Neuronal stem cell (in vitro differentiated cells): ENCODE measurements at regions not wholly inside any gene's neighbourhood (a gene's known extent, or its start where the extent isn't known, plus 50 kb on each side); places are given as distances from the start of the nearest gene placed in this dataset.
"Not testable (repeated sequence)": the region's sequence is repeated elsewhere in the genome, so short reads cannot be mapped to it uniquely, and the experiment has no call there.

ENCODE experiments used
- DNase-seq: peaks from one replicate; pipeline ENCODE4 v3.0.0-alpha.2; 2013; ENCODE audit warnings: low spot score
- H2AFZ ChIP-seq: one replicate; pipeline ENCODE4 v1.6.1; 2013; ENCODE audit warnings: mild to moderate bottlenecking, low read length, inconsistent platforms
- H2AK5ac ChIP-seq: 2 replicates; pipeline ENCODE4 v1.6.1; 2013; ENCODE audit warnings: low read depth, mild to moderate bottlenecking, inconsistent platforms, low read length, moderate library complexity, mixed read lengths
- H2BK120ac ChIP-seq: 2 replicates; pipeline ENCODE4 v1.6.1; 2013; ENCODE audit warnings: low read depth, mild to moderate bottlenecking, inconsistent platforms, low read length, moderate library complexity, mixed read lengths
- H2BK12ac ChIP-seq: one replicate; pipeline ENCODE4 v1.6.1; 2013; ENCODE audit warnings: low read length, inconsistent platforms
- H2BK15ac ChIP-seq: 2 replicates; pipeline ENCODE4 v1.6.1; 2013; ENCODE audit warnings: mild to moderate bottlenecking, low read length, inconsistent platforms, mixed read lengths
- H2BK5ac ChIP-seq: one replicate; pipeline ENCODE4 v1.6.1; 2013; ENCODE audit warnings: inconsistent platforms, mild to moderate bottlenecking, low read length, moderate library complexity
- H3K14ac ChIP-seq: one replicate; pipeline ENCODE4 v1.6.1; 2013; ENCODE audit warnings: low read length, inconsistent platforms
- H3K18ac ChIP-seq: 2 replicates; pipeline ENCODE4 v1.6.1; 2013; ENCODE audit warnings: low read length, inconsistent platforms
- H3K23ac ChIP-seq: 2 replicates; pipeline ENCODE4 v1.6.1; 2013; ENCODE audit warnings: low read depth, mild to moderate bottlenecking, mixed read lengths, low read length, inconsistent platforms; ENCODE audit not compliant: poor library complexity
- H3K27ac ChIP-seq: replicated peaks from 3 replicates; pipeline ENCODE4 v1.5.1; 2013; ENCODE audit warnings: low read length, inconsistent platforms
- H3K27me3 ChIP-seq, 3 experiments: 2 replicates each; pipeline ENCODE4 v1.6.1; 2013; ENCODE audit warnings: low read length in 3 of 3, mild to moderate bottlenecking in 2 of 3, inconsistent platforms in 1 of 3, low read depth in 1 of 3, mixed read lengths in 1 of 3, moderate library complexity in 1 of 3; ENCODE audit not compliant: control insufficient read depth in 3 of 3, insufficient read depth in 3 of 3
- H3K36me3 ChIP-seq, 2 donors: replicated peaks in 1 of 2; 2 replicates each; pipeline ENCODE4 v1.6.1; 2013; ENCODE audit warnings: low read length in 2 of 2; ENCODE audit not compliant: control insufficient read depth in 2 of 2, insufficient read depth in 2 of 2
- H3K4ac ChIP-seq: 2 replicates; pipeline ENCODE4 v1.6.1; 2013; ENCODE audit warnings: inconsistent platforms, mild to moderate bottlenecking, low read length, moderate library complexity
- H3K4me1 ChIP-seq, 2 donors: 1 replicate in 1 of 2; 2 replicates in 1 of 2; pipeline ENCODE4 v1.6.1; 2013; ENCODE audit warnings: low read length in 2 of 2, low read depth in 1 of 2; ENCODE audit not compliant: control insufficient read depth in 2 of 2, insufficient read depth in 1 of 2
- H3K4me2 ChIP-seq: one replicate; pipeline ENCODE4 v1.6.1; 2013; ENCODE audit warnings: mild to moderate bottlenecking, low read length, inconsistent platforms; ENCODE audit not compliant: insufficient read depth, poor library complexity, severe bottlenecking
- H3K4me3 ChIP-seq, 2 donors: 2 replicates each; pipeline ENCODE4 v1.5.1; 2013; ENCODE audit warnings: low read length in 2 of 2, mild to moderate bottlenecking in 2 of 2, inconsistent platforms in 1 of 2, moderate library complexity in 1 of 2
- H3K79me1 ChIP-seq: one replicate; pipeline ENCODE4 v1.6.1; 2013; ENCODE audit warnings: low read depth, mild to moderate bottlenecking, inconsistent platforms, low read length, moderate library complexity
- H3K9ac ChIP-seq: one replicate; pipeline ENCODE4 v1.6.1; 2013; ENCODE audit warnings: mild to moderate bottlenecking, low read depth, low read length, inconsistent platforms; ENCODE audit not compliant: poor library complexity
- H3K9me3 ChIP-seq, 2 donors: replicated peaks in 1 of 2; 2 replicates each; pipeline versions ENCODE3 to v1.6.1; 2013; ENCODE audit warnings: low read length in 2 of 2, mild to moderate bottlenecking in 2 of 2, inconsistent platforms in 1 of 2, low read depth in 1 of 2, mixed read lengths in 1 of 2, moderate library complexity in 1 of 2; ENCODE audit not compliant: control insufficient read depth in 2 of 2, insufficient read depth in 1 of 2
- H4K8ac ChIP-seq: one replicate; pipeline ENCODE4 v1.6.1; 2013; ENCODE audit warnings: low read depth, mild to moderate bottlenecking, inconsistent platforms, low read length, moderate library complexity
- H4K91ac ChIP-seq: one replicate; pipeline ENCODE4 v1.6.1; 2013; ENCODE audit warnings: low read length, low read depth, mild to moderate bottlenecking, inconsistent platforms; ENCODE audit not compliant: poor library complexity
- WGBS, 2 donors: extraction: QIAGEN DNeasy Blood & Tissue Kit; methylation state at CpG; one replicate each; pipeline ENCODE4 v1.1.7; 2013; ENCODE audit warnings: missing lambda C conversion rate in 2 of 2, mixed read lengths in 1 of 2; ENCODE audit not compliant: insufficient read length in 2 of 2, insufficient replicate concordance in 1 of 2; ENCODE audit errors: extremely low coverage in 2 of 2; 5-methylcytosine and 5-hydroxymethylcytosine counted together

DNA sequence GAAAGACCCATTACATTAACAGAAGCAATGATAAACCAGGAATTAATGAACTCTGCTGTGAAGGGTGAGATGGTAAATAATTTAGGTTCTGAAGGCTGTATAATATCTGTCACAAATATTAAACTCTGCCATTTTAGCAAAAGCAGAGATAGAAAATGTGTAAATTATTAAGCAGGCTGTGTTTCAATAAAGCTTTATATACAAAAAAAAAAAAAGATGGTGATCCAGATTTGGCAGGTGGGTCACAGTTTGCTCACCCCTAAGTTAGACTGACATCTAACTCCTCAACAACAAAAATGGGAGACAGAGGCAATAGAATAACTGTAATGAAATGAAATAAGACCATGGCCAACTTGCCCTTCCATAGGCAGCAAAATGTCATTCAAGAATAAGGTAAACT, 157.3 kb upstream of the FANCL start:
- Histone ChIP-seq H2BK5ac (no peak overlapping the region), H3K27ac (no peak overlapping the region), H3K23ac (no peak overlapping the region), H2BK12ac (no peak overlapping the region), H3K9me3 (no peaks in the 10 kb centered on the region), H2AFZ (no peak overlapping the region), H3K4ac (no peak overlapping the region), H3K4me3 (no peak overlapping the region), H3K4me1 (no peaks in the 10 kb centered on the region), H3K4me2 (no peak overlapping the region), H4K91ac (no peak overlapping the region), H3K9ac (no peak overlapping the region), H2BK120ac (no peak overlapping the region), H3K14ac (no peak overlapping the region), H3K36me3 (no peaks in the 10 kb centered on the region), H3K79me1 (no peaks in the 10 kb centered on the region), H4K8ac (no peak overlapping the region), H3K27me3 (no peaks in the 10 kb centered on the region), H3K18ac (no peak overlapping the region), H2BK15ac (no peak overlapping the region), H2AK5ac (no peak overlapping the region)
- DNase-seq, result no peak

DNA sequence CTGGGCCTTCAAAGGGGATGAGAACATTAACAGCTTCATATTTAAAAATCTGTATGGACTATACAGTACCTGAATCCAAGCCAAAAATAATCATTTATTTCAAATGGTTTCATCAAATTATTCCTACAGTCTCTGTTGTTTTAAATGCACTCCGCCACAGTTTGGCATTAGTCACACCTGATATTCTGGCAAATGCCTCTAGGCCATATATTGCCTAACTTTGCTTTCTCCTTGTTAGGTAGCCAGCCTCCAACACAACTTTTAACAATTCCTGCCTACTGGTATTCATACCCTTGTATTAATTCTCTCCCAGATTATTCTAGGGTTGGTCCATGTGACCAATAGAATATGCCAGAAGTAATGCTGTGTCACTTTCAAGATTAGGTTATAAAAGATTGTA, 146.6 kb upstream of the FANCL start:
- H3K9ac ChIP-seq, result no peak overlapping the region
- no peak overlapping the region for H3K14ac ChIP-seq
- no peak overlapping the region for H3K4me2 ChIP-seq
- DNase-seq, result no peak
- no peak overlapping the region for H2BK120ac ChIP-seq
- H3K23ac ChIP-seq, result no peak overlapping the region
- no peaks in the 10 kb centered on the region for H3K27me3 ChIP-seq
- H3K4me1 ChIP-seq, result no peaks in the 10 kb centered on the region
- H2AFZ ChIP-seq, result peak overlapping the region; percentile 64
- H3K36me3 ChIP-seq, result no peaks in the 10 kb centered on the region
- H3K4ac ChIP-seq, result no peak overlapping the region
- no peak overlapping the region for H3K27ac ChIP-seq
- no peak overlapping the region for H3K18ac ChIP-seq
- H2BK12ac ChIP-seq, result no peak overlapping the region
- H4K8ac ChIP-seq, result no peak overlapping the region
- H2BK5ac ChIP-seq, result no peak overlapping the region
- H2AK5ac ChIP-seq, result no peak overlapping the region
- no peak overlapping the region for H4K91ac ChIP-seq
- H3K79me1 ChIP-seq, result peaks cover 3% of the 10 kb centered on the region
- no peak overlapping the region for H3K4me3 ChIP-seq
- H3K9me3 ChIP-seq, result no peaks in the 10 kb centered on the region
- no peak overlapping the region for H2BK15ac ChIP-seq
- WGBS, 2 donors, result no CpG with 5 or more reads among the region's 1 CpG

DNA sequence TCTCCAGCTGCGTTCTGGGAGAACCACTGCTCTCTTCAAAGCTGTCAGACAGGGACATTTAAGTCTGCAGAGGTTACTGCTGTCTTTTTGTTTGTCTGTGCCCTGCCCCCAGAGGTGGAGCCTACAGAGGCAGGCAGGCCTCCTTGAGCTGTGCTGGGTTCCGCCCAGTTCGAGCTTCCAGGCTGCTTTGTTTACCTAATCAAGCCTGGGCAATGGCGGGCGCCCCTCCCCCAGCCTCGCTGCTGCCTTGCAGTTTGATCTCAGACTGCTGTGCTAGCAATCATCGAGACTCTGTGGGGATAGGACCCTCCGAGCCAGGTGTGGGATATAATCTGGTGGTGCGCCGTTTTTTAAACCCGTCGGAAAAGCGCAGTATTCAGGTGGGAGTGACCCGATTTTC, 145.8 kb upstream of the FANCL start:
- WGBS, 2 donors, result no CpG with 5 or more reads among the region's 14 CpGs
- not testable (repeated sequence) for H3K4me2 ChIP-seq, H2BK12ac ChIP-seq, H2AK5ac ChIP-seq, H2BK15ac ChIP-seq, H2BK5ac ChIP-seq, H3K9ac ChIP-seq, H3K4me3 ChIP-seq, H4K91ac ChIP-seq, H3K4ac ChIP-seq, H3K79me1 ChIP-seq, H3K23ac ChIP-seq, H2BK120ac ChIP-seq, H3K36me3 ChIP-seq, H3K9me3 ChIP-seq, H3K4me1 ChIP-seq, H3K14ac ChIP-seq, DNase-seq, H3K27me3 ChIP-seq, H3K18ac ChIP-seq, H3K27ac ChIP-seq, H4K8ac ChIP-seq
- peak overlapping the region; percentile 64 for H2AFZ ChIP-seq

DNA sequence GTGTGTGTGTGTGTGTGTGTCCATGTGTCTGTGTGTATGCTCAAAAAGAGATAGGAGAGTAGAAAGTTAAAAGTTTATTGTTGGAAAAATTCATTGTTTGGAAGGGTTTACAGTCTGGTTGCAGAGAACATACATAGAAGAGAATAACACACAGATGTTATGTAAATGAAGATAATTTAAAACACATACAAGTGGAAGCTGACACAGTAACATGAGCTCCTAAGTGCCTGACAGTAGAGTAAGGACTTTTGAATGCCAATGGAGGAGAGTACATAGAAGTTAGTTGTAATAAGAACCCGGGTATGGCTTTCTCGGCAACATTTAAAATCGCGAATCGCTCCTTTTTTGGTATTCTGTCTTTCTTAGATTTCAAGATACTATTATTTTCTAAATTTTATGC, 137.0 kb upstream of the FANCL start:
- no peak overlapping the region for H2BK120ac ChIP-seq
- no peak for DNase-seq
- no peak overlapping the region for H3K4me2 ChIP-seq
- H2BK15ac ChIP-seq, result no peak overlapping the region
- H2AFZ ChIP-seq, result no peak overlapping the region
- no peak overlapping the region for H3K4ac ChIP-seq
- H3K9ac ChIP-seq, result no peak overlapping the region
- no CpG with 5 or more reads among the region's 5 CpGs for WGBS, 2 donors
- no peaks in the 10 kb centered on the region for H3K4me1 ChIP-seq
- no peaks in the 10 kb centered on the region for H3K79me1 ChIP-seq
- H3K4me3 ChIP-seq, result no peak overlapping the region
- H3K9me3 ChIP-seq, result no peaks in the 10 kb centered on the region
- no peak overlapping the region for H3K14ac ChIP-seq
- H2BK12ac ChIP-seq, result no peak overlapping the region
- H3K23ac ChIP-seq, result no peak overlapping the region
- no peak overlapping the region for H4K8ac ChIP-seq
- no peaks in the 10 kb centered on the region for H3K36me3 ChIP-seq
- no peak overlapping the region for H4K91ac ChIP-seq
- H3K27me3 ChIP-seq, result peaks cover 0 to 2% (median 0%) of the 10 kb centered on the region in 3 experiments
- no peak overlapping the region for H2BK5ac ChIP-seq
- no peak overlapping the region for H3K18ac ChIP-seq
- H2AK5ac ChIP-seq, result no peak overlapping the region
- no peak overlapping the region for H3K27ac ChIP-seq
